ENCODE measurements at regions not wholly inside any gene's neighbourhood (a gene's known extent, or its start where the extent isn't known, plus 50 kb on each side); places are given as distances from the start of the nearest gene placed in this dataset.

- no peak for DNase-seq
Observed at GRCh38 chr18:6574631-6575030, 154.9 kb upstream of the ARHGAP28 start.

GRCh38 chr18:6575908-6576307 lies 153.6 kb upstream of the ARHGAP28 start:
- DNase-seq = no peak

DNA sequence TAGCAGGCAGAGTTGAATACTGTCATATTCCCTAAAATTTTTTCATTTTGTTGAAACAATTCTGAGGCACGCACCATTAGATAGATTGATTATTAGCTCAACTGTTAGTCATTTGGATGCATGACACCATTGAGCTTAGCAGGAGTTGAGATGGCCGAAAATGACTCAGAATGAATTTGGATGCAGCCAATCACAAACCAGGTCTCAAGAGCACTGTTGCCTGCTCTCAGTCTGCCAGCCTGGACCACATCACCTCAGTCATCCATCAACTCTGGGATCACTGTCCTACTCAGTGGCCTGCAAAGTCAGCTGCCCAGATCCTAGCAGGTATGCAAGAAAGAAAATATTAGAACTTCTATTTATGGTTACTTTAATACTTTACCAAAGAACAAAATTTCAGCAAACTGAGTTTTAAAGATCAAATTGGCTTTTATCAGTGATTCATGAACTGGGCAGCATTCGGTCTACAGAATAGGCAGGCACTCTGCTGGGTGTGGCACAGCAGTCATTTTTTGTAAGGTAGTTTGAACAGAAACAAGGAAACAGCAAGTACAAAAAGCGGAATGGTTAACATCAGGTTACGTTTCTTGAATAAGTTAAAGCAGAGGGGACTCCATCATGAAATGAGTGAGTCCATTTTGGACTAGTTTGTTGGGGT lies 152.7 kb upstream of the ARHGAP28 start:
- DNase-seq = no peak

- no peak for DNase-seq
Observed at GRCh38 chr18:6578686-6579085, 150.8 kb upstream of the ARHGAP28 start.

DNA sequence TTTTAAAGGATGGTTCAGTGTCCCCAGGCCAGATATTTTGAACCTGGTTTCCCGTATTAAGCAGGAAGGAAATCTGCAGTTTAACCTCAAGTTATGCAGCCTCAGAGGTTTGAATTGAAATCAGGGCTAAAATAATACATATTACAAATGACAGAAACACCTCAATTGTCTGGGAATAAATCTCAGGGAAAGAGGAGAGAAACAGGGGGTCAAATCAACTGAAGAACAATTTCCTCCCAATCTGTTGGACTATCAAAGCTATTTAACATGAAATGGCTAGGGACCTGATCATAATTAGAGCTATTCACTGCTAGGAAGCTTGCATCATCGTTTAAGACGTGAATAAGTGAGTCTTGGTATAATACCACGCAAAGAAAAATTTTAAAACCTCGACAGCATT lies 150.0 kb upstream of the ARHGAP28 start:
- DNase-seq = no peak

GRCh38 chr18:6580401-6580800 lies 149.1 kb upstream of the ARHGAP28 start:
- DNase-seq = no peak

DNA sequence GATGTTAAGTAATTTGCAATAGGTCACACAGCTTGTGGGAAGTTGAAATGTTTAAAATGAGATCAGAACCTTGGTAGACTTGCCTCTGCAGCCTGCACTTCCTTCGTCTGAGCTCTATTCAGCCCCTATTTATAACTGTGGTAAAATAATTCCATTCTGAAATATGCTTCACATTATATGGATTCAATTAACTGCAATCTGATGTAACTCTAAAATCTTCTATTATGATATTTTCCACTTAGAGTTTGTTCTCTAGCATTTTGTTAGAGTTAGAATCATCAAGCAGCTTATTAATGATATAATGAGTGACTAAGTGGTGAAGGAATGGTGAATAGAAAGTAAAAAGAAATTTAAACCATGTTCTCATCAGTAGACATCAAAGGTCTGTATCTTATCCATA lies 139.6 kb upstream of the ARHGAP28 start:
- DNase-seq = no peak

GRCh38 chr18:6590326-6590725 lies 139.2 kb upstream of the ARHGAP28 start:
- no peak for DNase-seq

DNA sequence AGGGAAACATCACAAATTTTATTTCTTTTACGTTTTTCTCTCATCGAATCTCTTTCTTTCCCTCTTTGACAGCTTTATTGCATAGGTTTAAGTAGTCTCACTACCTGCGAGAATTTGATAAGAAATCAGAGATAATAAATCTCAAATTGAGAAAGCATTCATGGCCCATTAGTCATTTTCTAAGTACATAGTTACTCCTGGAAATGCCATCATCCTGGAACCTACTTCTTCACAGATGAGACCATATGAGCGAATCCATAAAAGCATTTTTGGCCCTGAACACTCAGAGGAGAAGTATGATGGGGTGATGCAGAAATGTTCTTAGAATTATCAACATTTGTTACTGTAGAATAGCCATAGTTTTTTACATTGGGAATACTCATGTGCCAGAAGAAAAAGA lies 138.0 kb upstream of the ARHGAP28 start:
- peak; percentile 85 for DNase-seq

DNA sequence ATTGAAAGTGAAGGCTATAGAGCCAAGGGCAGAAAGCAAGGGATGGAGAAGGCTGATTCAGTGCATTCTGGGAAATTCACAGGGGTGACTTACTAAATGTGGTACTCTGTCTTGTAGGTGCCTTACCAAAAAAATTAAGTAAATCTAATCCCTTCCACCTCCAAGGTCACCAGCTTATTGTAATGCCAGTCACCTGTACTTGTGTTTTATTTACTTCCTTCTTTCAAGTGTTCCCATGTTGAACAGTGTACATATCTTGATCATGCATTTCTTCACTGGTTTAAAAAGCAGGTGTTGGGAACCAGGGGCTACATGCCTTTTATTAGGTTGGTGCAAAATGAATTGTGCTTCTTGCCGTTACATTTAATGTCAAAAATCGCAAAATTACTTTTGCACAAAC lies 137.0 kb upstream of the ARHGAP28 start:
- DNase-seq = no peak

DNA sequence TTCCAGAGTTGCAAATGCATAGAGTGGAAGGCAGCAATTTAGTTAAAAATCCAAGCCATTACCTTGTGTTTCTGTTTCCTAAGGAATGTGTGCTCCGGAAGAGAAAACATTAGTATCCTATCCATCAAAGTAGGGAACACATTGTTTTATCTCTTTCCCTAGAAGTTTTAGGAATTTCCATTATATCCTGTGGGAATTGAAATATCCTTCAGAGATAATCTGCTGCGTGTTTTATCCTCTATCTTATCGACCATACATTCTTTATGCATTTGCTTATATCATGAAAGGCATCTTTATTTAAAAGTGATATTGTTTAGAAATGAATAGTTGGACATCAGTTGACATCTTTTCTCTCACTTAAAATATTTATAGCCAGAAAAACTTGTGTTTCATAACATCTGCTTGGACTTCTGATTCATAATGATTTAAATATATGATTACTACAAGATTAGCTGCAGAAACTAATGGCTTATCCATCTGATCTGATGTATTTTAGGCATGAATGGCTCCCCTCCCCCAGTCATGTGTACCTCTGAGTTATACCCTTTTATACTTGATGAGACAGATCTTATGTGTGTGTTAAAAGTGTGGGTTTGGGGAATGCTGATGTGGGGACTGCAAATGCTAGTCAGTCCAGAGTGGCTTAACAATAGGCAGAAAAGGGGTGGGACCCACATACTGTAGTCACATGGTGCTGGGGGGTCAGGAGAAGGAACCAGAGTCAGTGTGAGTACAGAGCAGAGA lies 136.2 kb upstream of the ARHGAP28 start:
- peak; percentile 46 for DNase-seq

DNA sequence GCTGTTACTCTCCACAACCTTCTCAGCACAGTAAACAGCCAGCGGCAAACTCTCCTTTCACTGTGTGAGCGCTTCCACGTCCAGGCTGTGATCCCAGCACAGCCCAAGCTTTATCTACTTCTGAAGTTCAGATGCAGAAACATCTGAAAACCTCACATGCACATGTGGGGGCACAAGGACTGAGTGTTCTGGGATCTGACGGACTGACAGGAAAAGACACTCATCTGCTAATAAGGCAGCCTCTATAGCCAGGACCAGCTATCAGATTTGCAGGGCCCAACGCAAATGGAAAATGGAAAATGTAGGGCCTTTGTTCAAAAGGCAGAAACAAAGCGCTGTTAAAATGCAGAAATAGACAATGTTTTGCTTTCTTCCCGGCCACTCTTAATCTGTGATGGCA lies 133.8 kb upstream of the ARHGAP28 start:
- DNase-seq = no peak

- DNase-seq = no peak
Observed at GRCh38 chr18:6598657-6599056, 130.9 kb upstream of the ARHGAP28 start.

DNA sequence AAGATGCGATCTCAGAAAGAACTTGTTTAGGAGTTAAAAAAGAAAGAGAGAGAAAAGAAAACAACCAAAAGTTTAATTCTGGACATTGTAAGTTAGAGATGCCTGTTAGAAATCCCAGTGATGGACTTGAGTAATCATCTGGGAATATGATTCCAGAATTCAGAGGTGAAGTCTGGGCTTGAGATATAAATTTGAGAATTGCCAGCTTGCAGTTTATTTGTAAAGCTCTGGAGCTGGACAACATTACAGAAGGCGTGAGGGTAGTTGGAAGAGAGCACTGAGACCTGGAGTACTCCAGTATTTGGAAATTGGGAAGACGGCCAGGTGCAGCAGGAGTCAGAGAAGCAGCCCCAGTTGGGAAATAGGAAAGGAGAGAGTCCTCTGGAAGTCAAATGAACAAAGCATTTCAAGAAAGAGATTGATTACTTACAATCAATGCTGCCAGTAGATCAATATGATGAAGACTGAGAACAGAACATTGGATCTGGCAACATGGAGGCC lies 128.8 kb upstream of the ARHGAP28 start:
- DNase-seq = no peak

DNA sequence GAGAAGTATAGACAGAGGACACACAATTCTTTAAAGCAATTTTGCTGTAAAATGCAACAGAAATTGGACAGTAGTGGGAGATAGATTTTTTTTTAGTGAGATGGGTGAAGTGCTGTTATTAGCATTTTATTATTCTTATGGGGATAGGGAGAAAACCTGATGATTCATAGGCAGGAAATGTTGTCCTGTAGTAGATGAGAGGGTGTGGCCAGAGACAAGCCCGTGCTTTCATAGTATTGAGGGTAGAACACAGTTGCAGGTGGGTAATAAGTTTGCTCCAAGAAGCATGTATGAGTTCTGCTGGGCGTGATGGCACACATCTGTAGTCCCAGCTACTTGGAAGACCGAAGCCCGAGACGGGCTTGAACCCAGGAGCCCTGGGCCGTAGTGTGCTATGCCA lies 128.3 kb upstream of the ARHGAP28 start:
- DNase-seq = peak; percentile 57

DNA sequence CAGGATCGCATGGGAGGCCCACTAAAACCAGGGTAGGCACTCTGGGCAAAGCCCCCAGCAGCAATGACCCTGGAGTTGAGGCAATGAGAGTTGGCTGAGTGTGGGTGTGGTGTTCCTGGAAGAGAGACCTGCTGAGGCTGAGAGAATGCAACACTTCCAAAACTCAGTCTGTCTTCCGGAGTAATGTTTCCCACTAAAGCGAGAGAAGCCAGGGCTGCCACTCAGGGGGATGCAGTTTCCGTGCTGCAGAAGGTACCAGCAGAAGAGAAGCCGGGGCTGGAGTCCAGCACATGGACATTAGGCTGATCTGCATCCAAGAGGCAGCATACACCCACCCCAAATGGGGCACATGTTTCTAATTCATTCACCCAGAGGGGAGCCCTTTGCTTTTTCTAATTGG lies 127.2 kb upstream of the ARHGAP28 start:
- DNase-seq = no peak

DNA sequence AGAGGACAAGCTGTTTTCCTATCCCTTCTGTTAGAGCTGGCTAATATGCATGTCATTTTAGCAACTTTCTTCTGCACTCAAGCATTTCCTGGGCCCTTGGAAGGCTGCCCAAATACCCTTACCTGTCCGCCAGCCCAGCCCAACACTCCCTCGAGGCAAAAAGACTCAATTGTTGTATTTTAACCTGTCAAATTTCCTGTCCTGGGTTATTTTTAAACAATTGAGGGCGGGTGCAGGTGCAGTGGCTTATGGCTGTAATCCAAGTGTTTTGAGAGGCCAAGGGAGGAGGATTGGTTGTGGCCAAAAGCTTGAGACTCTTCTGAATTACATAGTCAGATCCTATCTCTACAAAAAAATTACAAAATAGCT lies 125.0 kb upstream of the ARHGAP28 start:
- no peak for DNase-seq

DNA sequence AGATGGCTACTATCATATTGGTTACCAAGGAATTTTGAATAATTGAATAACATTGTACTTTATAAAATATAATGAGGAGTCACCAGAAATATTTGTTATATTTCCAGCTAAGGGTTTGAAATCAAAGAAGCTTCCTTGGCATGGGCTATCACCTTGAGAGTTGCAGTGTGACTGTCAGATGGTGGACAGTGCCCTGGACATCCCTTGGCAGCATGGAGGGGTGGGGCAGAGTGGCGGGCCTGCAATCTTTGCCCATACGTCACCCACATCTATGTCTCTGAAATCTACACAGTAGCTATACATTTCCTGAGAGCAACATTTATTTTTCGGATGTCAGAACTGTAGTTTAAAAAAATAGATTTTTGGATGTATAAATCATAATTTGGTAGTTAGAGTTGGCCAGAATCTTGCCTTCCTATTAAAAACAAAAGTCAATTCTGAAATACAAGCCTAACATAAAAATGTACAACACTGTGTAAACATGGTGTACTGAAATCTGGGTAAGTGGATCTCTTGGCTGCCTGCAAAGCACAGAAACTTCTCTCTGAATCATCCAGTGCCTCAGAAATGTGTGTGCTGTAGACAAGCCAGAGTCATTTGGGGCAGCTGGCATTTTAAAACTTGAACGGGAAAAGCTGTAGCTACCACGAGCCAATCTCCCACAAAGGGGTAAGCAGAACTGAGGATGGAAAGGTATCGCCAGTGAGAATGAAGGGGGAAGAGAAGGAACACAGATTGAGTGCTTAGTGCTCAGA lies 124.2 kb upstream of the ARHGAP28 start:
- DNase-seq = no peak

GRCh38 chr18:6606411-6607085 lies 123.0 kb upstream of the ARHGAP28 start:
- no peak for DNase-seq

DNA sequence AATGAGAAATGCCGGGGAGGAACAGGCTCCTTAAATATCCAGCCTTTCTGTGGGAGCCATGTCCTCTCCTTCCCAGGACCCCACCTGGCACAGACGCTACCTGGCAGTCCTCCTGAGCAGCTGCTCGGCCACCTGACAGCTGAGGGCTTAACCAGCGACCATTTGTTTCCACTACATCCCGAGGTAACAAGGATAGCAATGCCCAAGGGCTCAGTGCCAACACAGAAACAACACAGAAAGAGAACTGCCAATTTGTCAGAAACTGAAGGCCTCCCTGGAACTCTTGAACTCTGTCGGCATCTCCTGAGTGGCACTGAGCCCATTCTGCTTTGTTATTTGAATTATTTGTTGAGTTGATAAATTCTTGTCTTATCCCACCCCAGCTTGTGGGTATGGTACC lies 122.2 kb upstream of the ARHGAP28 start:
- no peak for DNase-seq

GRCh38 chr18:6609666-6610264 lies 119.8 kb upstream of the ARHGAP28 start:
- DNase-seq = no peak

GRCh38 chr18:6610466-6610865 lies 119.0 kb upstream of the ARHGAP28 start:
- DNase-seq = no peak

DNA sequence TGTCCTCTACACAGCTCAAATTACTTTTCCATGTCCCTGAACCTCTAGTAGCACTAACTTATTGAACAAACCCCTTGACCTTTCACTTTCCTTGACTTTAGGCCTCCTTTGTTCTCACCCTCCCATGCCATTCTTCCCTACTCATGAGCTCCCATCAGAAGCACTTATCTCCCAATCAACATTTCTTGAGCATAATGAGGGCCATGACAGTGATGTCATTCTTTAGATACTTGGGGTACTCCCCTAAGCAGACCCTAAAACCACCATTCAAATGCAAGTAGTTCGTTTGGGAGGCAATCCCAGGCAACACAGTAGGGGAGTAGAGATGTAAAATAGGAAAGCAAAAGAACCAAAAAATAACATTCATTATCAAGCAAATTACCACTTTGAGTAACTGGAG lies 115.9 kb upstream of the ARHGAP28 start:
- DNase-seq = no peak
